NCI-H1048 (cell line): ENCODE measurements at regions not wholly inside any gene's neighbourhood (a gene's known extent, or its start where the extent isn't known, plus 50 kb on each side); places are given as distances from the start of the nearest gene placed in this dataset.
A peak's percentile ranks its signal among the peaks of the same experiment; 100 is the strongest.
"Not testable (repeated sequence)": the region's sequence is repeated elsewhere in the genome, so short reads cannot be mapped to it uniquely, and the experiment has no call there.

ENCODE experiments used
- DNase-seq: peaks from one replicate; lab custom pipeline; 2025; lab: John Stamatoyannopoulos, UW

GRCh38 chr5:124796495-124796894 is 50.1 kb upstream of the ZNF608 start:
- DNase-seq = no peak

GRCh38 chr5:124797665-124798087 is 51.2 kb upstream of the ZNF608 start:
- no peak for DNase-seq

- no peak for DNase-seq
Measured at GRCh38 chr5:124798890-124799289, 52.5 kb upstream of the ZNF608 start.

GRCh38 chr5:124801551-124801950 is 55.1 kb upstream of the ZNF608 start:
- DNase-seq = no peak

- DNase-seq = peak; percentile 13
Measured at GRCh38 chr5:124803617-124804323, 57.3 kb upstream of the ZNF608 start.

DNA sequence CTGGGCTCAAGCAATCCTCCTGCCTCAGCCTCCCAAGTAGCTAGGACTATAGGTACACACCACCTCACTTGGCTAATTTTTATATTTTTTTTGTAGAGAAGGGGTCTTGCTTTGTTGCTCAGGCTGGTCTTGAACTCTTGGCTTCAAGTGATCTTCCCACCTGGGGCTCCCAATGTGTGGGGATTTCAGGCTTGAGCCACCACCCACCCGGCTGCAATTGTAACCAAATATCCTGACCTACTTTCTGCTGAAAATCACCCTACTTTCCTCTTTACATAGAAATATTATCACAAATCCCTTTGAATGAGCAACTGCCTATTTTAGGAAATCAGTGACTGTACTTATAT is 59.6 kb upstream of the ZNF608 start:
- no peak for DNase-seq

DNA sequence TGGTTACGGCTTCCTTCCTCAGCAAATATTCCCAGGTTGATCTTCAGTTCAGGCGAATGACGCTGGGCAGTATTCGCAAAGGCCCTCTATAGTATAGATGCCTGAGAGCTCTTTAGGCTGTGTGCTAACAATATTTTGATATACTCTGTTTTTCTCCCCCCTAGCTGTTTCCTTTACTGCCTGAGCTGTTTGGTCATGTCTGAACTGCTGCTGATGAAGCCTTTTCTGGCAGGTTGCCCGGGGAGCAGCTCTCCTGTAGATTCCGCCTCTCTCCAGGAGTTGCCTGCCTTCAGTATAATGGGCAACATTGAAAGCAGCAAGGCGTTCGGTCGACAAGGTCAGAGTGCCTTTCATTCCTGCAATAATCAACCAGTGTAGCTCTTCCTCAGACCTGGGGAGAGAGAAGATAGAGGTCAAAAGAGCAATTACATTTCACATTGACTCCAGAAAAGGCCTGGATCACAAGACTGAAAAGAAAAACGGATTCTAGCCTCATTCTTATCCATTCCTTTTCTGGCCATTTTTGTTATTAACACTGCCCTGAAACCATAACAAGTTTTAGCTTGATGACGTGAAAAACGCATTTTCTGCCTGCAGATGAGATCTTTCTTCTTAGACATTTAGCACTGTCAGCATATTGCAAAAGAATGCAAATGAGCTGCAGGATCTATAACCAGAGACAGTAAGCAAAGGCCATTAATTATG is 60.1 kb upstream of the ZNF608 start:
- DNase-seq = peak; percentile 83

DNA sequence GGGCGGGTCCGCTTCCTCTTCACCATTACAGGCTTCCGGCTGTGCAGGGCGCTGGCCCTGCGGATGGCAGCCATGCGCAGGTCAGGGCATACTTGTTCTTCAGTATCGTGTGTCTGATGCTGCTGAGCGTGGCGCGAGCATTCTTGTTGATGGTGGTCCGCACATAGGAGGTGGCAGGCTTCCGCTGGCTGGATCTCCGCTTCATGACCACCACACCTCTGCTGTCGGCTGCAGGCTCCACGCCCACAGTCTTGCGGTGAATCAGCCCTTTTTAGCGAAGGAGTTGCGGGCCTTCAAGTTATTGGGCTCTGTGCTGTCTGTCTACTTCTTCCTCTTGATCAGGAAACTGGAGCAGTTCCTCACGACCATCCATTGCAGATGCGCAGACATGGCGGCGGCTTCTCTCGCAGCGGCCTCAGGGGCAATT is 62.4 kb upstream of the ZNF608 start:
- DNase-seq = no peak

DNA sequence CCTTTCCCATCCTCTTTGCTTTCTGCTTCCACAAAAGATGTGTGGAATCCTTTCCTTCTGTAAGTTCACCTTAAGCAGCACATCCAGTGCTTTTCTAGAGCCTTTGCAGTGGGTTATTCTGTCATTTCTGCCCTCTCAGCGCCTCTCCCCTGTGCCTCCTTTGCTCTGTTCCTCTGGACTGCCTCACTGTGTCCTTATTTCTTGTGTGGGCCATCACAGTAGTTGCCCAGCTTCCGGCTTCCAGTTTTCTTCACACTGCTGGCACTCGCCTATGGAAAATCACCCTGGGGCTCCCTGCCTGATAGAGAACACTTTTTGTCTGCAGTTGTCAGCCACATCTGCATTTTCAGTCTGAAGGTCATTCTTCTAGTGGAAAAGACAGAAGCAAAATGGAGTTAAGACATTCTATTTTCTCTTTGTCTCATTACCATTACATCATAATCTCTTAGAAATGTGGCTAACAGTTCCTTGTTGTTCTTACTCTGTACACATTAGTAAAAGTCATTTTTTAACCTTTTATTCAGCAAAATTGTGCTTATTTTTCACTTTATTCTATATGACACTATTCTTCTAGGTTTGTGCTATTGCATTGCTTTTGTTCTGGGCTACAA is 64.1 kb upstream of the ZNF608 start:
- no peak for DNase-seq

DNA sequence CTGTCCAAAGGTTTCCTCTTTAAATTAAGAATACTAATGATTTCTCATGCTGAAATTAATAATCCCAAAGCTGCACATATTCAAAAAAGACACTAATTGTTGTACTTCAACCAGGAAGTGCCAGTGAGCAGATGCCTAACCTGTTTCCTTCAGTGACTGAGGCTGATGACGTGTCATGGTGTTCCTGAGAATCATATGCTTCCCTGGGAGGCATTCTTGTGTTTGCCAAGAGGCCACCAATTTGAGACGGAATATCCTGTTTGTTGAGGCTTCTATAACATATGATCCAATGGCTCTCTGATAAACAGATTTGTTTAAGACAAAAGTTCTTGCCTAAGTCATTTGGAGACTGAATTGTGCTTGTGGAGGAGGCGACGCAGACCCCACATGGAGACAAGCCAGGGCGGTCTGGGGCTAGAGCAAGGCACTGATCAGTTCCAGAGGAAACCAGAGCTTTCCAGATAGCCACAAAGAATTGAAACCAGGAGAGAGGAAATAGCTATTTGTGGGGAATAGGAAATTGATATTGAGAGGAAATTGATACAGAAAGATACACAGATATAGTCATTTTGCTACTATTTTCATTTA is 66.4 kb upstream of the ZNF608 start:
- DNase-seq = no peak

- DNase-seq = no peak
Measured at GRCh38 chr5:124816381-124816780, 69.9 kb upstream of the ZNF608 start.

DNA sequence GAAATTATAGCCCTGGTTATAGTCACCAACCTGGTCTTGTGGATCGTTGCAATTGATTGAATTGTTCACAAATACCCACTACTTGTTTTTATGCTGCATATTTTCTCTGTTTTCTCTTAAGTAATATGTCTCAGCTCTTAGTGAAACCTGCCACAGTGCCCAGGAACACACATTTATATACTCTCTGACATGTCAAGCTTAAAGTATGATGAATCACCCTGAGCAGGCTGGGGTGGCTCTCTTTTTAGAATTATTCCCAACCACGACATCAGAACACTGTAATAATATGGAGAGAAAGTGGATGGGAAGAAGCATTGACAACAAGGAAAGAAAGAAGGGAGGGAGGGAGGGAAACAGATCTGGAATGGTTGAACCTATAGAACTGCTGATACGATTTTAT is 72.8 kb upstream of the ZNF608 start:
- no peak for DNase-seq

- DNase-seq = no peak
Measured at GRCh38 chr5:124822647-124823046, 76.2 kb upstream of the ZNF608 start.

- no peak for DNase-seq
Measured at GRCh38 chr5:124823380-124823779, 76.9 kb upstream of the ZNF608 start.

DNA sequence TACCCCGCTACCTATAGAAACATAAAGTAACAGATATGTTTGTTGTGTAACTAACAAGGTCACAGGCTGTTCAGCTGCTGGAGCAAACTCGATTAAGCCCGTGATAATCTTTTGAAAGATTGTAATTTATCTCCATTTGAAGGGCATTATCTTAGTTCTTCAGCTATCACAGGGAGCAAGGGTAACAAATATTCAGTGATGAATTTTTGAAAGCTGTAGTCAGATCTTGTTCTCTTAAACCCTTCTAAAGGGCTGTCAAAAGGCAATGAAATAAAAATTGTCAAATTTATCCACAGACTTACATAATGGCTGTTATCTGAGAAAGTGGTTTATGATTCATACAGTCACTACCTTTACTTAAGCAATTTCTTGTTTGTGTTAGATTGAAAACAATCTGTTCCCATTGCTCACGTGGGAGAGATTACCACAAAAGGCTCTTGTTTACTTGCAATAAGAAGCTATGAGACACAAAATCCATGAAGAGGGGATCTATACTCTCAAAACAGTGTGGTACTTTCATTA is 78.3 kb upstream of the ZNF608 start:
- DNase-seq = no peak

- DNase-seq = no peak
Measured at GRCh38 chr5:124825250-124825982, 79.0 kb upstream of the ZNF608 start.

DNA sequence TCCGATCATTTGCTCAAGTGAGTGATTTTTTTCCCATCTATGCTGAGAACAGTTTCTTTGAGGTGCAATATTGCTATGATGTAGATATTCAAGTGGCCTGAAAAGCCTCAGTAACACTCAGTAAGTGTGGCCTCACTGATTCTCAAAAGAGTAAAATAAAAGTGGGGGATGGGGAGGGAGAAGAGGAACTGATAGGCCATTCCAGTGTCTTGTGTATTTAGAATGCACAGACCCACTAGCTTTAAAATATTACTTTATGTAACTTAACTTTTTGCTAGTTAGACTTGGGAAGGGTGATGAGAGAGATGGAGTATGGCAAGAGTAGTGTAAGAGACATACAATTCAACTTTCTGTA is 79.5 kb upstream of the ZNF608 start:
- no peak for DNase-seq

GRCh38 chr5:124828731-124829234 is 82.3 kb upstream of the ZNF608 start:
- DNase-seq = no peak

GRCh38 chr5:124831687-124832240 is 85.3 kb upstream of the ZNF608 start:
- DNase-seq = no peak

DNA sequence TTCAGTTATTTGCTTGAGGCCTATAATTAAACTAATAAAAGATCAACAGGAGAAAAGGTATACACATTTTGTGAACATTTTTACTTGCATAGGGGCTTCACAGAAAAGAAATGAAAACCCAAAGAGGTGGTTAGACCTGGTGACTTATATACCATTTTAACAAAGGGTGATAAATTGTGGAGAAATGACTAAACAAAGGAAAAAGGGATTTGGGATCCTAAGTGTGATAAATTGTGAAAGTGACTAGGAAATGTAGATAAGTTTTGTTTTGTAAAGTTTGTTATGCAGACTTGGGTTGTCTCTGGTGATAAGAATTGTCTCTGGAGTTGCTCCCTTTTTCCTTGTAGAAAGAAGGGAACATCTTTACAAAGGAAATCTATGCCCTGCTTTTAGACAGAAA is 86.1 kb upstream of the ZNF608 start:
- no peak for DNase-seq

GRCh38 chr5:124836314-124836713 is 89.9 kb upstream of the ZNF608 start:
- DNase-seq = not testable (repeated sequence)
